Keratinocyte (primary cell): ENCODE measurements at regions not wholly inside any gene's neighbourhood (a gene's known extent, or its start where the extent isn't known, plus 50 kb on each side); places are given as distances from the start of the nearest gene placed in this dataset.

ENCODE experiments used
- DNase-seq: peaks from one replicate; pipeline ENCODE4 v3.0.0-alpha.2; 2011; ENCODE audit warnings: low read depth, missing footprints, low spot score
- FAIRE-seq: peaks from 2 replicates; lab custom pipeline; 2011; peaks lifted over from hg19 to GRCh38; lab: Jason Lieb, UNC
- H2AFZ ChIP-seq: 2 replicates; pipeline ENCODE4 v1.6.0; 2012; ENCODE audit warnings: low read length, control low read depth, inconsistent platforms; ENCODE audit not compliant: control insufficient read depth
- H3K27ac ChIP-seq: 2 replicates; pipeline ENCODE4 v1.5.1; 2011; ENCODE audit warnings: low read length; ENCODE audit not compliant: control insufficient read depth, insufficient read depth
- H3K27me3 ChIP-seq: 3 replicates; pipeline ENCODE4 v1.6.0; 2011; ENCODE audit warnings: low read length; ENCODE audit not compliant: control insufficient read depth, insufficient read depth; ENCODE audit errors: extremely low read depth
- H3K36me3 ChIP-seq, 2 experiments: 2 replicates in 1 of 2; 3 replicates in 1 of 2; pipeline ENCODE4 v1.5.1; 2011; ENCODE audit warnings: low read length in 2 of 2, mild to moderate bottlenecking in 1 of 2; ENCODE audit not compliant: control insufficient read depth in 2 of 2, insufficient read depth in 2 of 2; ENCODE audit errors: extremely low read depth in 1 of 2
- H3K4me1 ChIP-seq: 3 replicates; pipeline ENCODE4 v1.5.1; 2011; ENCODE audit warnings: low read length; ENCODE audit not compliant: control insufficient read depth, insufficient read depth; ENCODE audit errors: extremely low read depth
- H3K4me2 ChIP-seq: 3 replicates; pipeline ENCODE4 v1.6.0; 2011; ENCODE audit warnings: low read depth, low read length; ENCODE audit not compliant: control insufficient read depth, insufficient read depth; ENCODE audit errors: extremely low read depth
- H3K4me3 ChIP-seq, 3 experiments: fragments of 200-600 bp in 1 of 3; sonication (generic) in 1 of 3; 2 replicates in 2 of 3; 3 replicates in 1 of 3; pipeline ENCODE4 v1.5.1; 2011 to 2016; ENCODE audit warnings: low read length in 3 of 3, mild to moderate bottlenecking in 3 of 3, control low read depth in 2 of 3, inconsistent platforms in 1 of 3, low read depth in 1 of 3, mixed read lengths in 1 of 3, mixed run types in 1 of 3, moderate library complexity in 1 of 3; ENCODE audit not compliant: control insufficient read depth in 2 of 3, insufficient read depth in 2 of 3; ENCODE audit errors: extremely low read depth in 1 of 3
- H3K79me2 ChIP-seq: 2 replicates; pipeline ENCODE4 v1.6.0; 2012; ENCODE audit warnings: low read length; ENCODE audit not compliant: control insufficient read depth, insufficient read depth
- H3K9ac ChIP-seq: 3 replicates; pipeline ENCODE4 v1.6.0; 2011; ENCODE audit warnings: low read length; ENCODE audit not compliant: control insufficient read depth, insufficient read depth; ENCODE audit errors: extremely low read depth
- H3K9me1 ChIP-seq: 3 replicates; pipeline ENCODE4 v1.6.0; 2011; ENCODE audit warnings: low read length; ENCODE audit not compliant: control insufficient read depth, insufficient read depth; ENCODE audit errors: extremely low read depth
- H3K9me3 ChIP-seq: 2 replicates; pipeline ENCODE4 v1.5.1; 2012; ENCODE audit warnings: low read depth, low read length; ENCODE audit not compliant: control insufficient read depth
- H4K20me1 ChIP-seq: 3 replicates; pipeline ENCODE4 v1.6.0; 2011; ENCODE audit warnings: low read length; ENCODE audit not compliant: control insufficient read depth, insufficient read depth; ENCODE audit errors: extremely low read depth
- EZH2 ChIP-seq: IDR thresholded peaks from one replicate; pipeline ENCODE4 v1.6.1; 2012; ENCODE audit warnings: inconsistent platforms, mild to moderate bottlenecking, low read length, moderate library complexity
- dilution Hi-C: fragments of 300-500 bp; cut with MboI; formaldehyde crosslinking; loops from one replicate; pipeline ENCODE4 v1.7.0; 2020; ENCODE audit warnings: low sequenced_read_pairs; ENCODE audit not compliant: extremely low pct_ligation_motif_present
- TF ChIP-seq, protein P1 (sequence below), 3 experiments: IDR thresholded peaks in 1 of 3; conservative IDR thresholded peaks in 1 of 3; optimal IDR thresholded peaks in 1 of 3; 2 replicates in 2 of 3; 3 replicates in 1 of 3; pipeline versions ENCODE3 to v1.5.1; 2011; ENCODE audit warnings: low read length in 3 of 3, mild to moderate bottlenecking in 3 of 3, moderate library complexity in 2 of 3, control low read depth in 1 of 3, inconsistent platforms in 1 of 3; ENCODE audit not compliant: insufficient read depth in 2 of 3; ENCODE audit errors: extremely low read depth in 1 of 3

DNA sequence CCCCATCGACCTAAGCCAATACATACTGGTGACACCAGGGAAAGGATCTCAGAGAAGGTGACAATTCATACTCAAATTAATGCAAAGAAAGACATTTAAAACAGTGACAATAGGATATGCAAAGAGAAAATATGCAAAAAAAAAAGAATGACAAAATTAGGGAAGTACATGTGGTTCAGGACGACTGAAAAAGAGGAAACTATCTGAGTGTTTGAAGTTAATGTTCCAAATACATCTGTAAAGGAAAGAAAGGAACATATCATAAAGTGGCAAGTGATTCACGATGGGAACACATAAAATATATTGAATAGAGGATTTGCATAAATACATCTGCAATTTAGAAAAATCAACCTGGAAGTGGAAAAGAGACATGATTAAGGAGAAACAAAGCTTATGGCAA is 441.4 kb downstream of the SLITRK5 start:
- Histone ChIP-seq H2AFZ (no peak overlapping the region), H3K4me1 (no peaks in the 10 kb centered on the region), H3K79me2 (no peaks in the 10 kb centered on the region), H3K27me3 (no peaks in the 10 kb centered on the region), H3K36me3 (no peaks in the 10 kb centered on the region), H3K9me3 (no peaks in the 10 kb centered on the region), H3K4me2 (no peak overlapping the region), H3K9me1 (no peaks in the 10 kb centered on the region), H4K20me1 (no peaks in the 10 kb centered on the region), H3K9ac (no peak overlapping the region), H3K4me3 (no peak overlapping the region), H3K27ac (no peak overlapping the region)
- FAIRE-seq = no peak
- TF ChIP-seq, protein P1, sequence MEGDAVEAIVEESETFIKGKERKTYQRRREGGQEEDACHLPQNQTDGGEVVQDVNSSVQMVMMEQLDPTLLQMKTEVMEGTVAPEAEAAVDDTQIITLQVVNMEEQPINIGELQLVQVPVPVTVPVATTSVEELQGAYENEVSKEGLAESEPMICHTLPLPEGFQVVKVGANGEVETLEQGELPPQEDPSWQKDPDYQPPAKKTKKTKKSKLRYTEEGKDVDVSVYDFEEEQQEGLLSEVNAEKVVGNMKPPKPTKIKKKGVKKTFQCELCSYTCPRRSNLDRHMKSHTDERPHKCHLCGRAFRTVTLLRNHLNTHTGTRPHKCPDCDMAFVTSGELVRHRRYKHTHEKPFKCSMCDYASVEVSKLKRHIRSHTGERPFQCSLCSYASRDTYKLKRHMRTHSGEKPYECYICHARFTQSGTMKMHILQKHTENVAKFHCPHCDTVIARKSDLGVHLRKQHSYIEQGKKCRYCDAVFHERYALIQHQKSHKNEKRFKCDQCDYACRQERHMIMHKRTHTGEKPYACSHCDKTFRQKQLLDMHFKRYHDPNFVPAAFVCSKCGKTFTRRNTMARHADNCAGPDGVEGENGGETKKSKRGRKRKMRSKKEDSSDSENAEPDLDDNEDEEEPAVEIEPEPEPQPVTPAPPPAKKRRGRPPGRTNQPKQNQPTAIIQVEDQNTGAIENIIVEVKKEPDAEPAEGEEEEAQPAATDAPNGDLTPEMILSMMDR (optimal IDR thresholded peaks at IDR 0.05 in 1 of 3, IDR thresholded peaks at IDR 0.05 in 1 of 3, conservative IDR thresholded peaks at IDR 0.05 in 1 of 3; ENCODE audit: extremely low read depth in 1 of 3, insufficient read depth in 2 of 3, low read length in 3 of 3) = no peak
- no peak for TF ChIP-seq EZH2
- dilution Hi-C loops = no loop called here
- DNase-seq = no peak

DNA sequence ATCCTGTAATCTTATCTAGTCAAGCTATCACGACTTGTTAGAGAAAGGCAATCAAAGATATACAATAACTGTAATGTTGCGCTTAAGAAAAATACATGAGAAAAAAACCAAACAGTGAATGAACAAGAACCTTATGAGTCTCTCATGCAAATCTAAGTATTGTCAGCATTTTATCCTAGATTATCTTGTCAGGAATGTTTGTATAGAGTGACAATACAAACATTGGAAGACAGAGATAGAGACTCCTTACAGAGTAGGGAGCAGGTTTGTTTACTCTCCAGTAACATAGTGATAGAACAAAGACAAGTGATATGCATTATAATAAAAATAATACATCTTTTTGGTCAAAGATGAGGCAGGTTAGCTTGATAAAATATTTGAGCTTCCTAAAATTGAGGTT is 444.8 kb downstream of the SLITRK5 start:
- Histone ChIP-seq H3K36me3 (no peaks in the 10 kb centered on the region), H3K4me3 (no peak overlapping the region), H3K27me3 (no peaks in the 10 kb centered on the region), H3K79me2 (no peaks in the 10 kb centered on the region), H4K20me1 (no peaks in the 10 kb centered on the region), H3K9me3 (no peaks in the 10 kb centered on the region), H3K4me2 (no peak overlapping the region), H3K27ac (no peak overlapping the region), H3K9ac (no peak overlapping the region), H3K4me1 (no peaks in the 10 kb centered on the region), H2AFZ (no peak overlapping the region), H3K9me1 (no peaks in the 10 kb centered on the region)
- no peak for TF ChIP-seq EZH2
- TF ChIP-seq, protein P1 (optimal IDR thresholded peaks at IDR 0.05 in 1 of 3, IDR thresholded peaks at IDR 0.05 in 1 of 3, conservative IDR thresholded peaks at IDR 0.05 in 1 of 3; ENCODE audit: extremely low read depth in 1 of 3, insufficient read depth in 2 of 3, low read length in 3 of 3) = no peak
- FAIRE-seq (no peak), DNase-seq (no peak)
- dilution Hi-C loops = no loop called here
